Peyer's patch (tissue), 4 donors: ENCODE measurements at regions not wholly inside any gene's neighbourhood (a gene's known extent, or its start where the extent isn't known, plus 50 kb on each side); places are given as distances from the start of the nearest gene placed in this dataset.
A peak's percentile ranks its signal among the peaks of the same experiment; 100 is the strongest.

Experiments
- DNase-seq, 3 donors: peaks; one replicate each; pipeline ENCODE4 v3.0.0-alpha.2; 2017 to 2019
- H3K27ac ChIP-seq, 4 donors: fragments of 200-600 bp; sonication (generic); one replicate each; pipeline ENCODE4 v1.5.1; 2016 to 2019
- H3K27me3 ChIP-seq, 2 donors: fragments of 200-600 bp; sonication (generic); one replicate each; pipeline ENCODE4 v1.5.1; 2019
- H3K36me3 ChIP-seq, 3 donors: fragments of 200-600 bp; sonication (generic); one replicate each; pipeline ENCODE4 v1.5.1; 2016 to 2019
- H3K4me1 ChIP-seq, 4 donors: fragments of 200-600 bp; sonication (generic); one replicate each; pipeline ENCODE4 v1.5.1; 2016 to 2019
- H3K4me3 ChIP-seq, 4 donors: fragments of 200-600 bp; sonication (generic); 1 replicate in 3 of 4; 2 replicates in 1 of 4; pipeline ENCODE4 v1.5.1; 2016 to 2019; ENCODE audit warnings: mild to moderate bottlenecking in 1 of 4
- H3K9me3 ChIP-seq, 4 donors: fragments of 200-600 bp; sonication (generic); one replicate each; pipeline ENCODE4 v1.5.1; 2016 to 2019; ENCODE audit warnings: mild to moderate bottlenecking in 1 of 4
- POLR2A ChIP-seq, 2 donors: fragments of 450-650 bp; IDR thresholded peaks; one replicate each; pipeline ENCODE4 v1.5.1; 2017; ENCODE audit warnings: antibody characterized with exemption in 2 of 2, mild to moderate bottlenecking in 2 of 2, moderate library complexity in 2 of 2
- TF ChIP-seq, protein P1 (sequence below), 6 experiments: fragments of 450-650 bp in 4 of 6; fragments of 200-600 bp in 2 of 6; sonication (generic) in 1 of 6; IDR thresholded peaks; one replicate each; pipeline ENCODE4 v1.5.1; 2017 to 2019; ENCODE audit warnings: antibody characterized with exemption in 6 of 6, mild to moderate bottlenecking in 3 of 6, moderate library complexity in 1 of 6

DNA sequence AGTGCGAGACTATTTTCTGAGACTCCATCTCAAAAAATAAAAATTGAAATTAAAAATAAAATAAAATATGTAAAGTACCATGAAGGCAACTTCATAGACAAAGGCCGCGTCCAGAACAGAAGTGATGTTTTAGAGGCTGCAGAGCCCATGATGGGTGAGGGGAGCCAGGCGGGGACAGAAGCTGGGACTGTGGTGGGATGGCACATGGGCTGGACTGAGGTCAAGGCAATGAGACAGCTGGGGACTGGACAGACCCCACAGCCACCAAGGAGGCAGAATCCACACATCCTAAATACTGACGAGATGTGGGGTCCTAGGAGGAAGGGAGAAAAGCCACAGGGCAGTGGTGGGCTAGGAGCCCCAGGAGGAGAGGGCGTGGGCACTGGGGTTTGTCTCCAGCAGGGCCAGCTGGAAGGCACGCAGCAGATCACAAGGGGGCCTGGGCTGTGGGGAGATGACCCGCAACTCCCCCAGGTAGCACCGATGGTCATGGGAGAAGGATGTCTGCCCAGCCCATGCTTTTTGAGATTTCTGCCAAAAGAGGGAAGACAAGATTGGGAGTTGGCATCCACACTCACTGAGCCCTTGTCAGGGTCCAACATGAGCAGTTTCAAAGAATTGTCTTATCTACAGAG is 74.3 kb downstream of the KCNF1 start:
- Histone ChIP-seq H3K4me1 (no peaks in the 10 kb centered on the region), H3K9me3 (no peaks in the 10 kb centered on the region), H3K27ac (no peak overlapping the region), H3K27me3 (no peaks in the 10 kb centered on the region), H3K36me3 (no peaks in the 10 kb centered on the region), H3K4me3 (no peak overlapping the region)
- no peak for TF ChIP-seq POLR2A (IDR thresholded peaks at IDR 0.05)
- TF ChIP-seq, protein P1, sequence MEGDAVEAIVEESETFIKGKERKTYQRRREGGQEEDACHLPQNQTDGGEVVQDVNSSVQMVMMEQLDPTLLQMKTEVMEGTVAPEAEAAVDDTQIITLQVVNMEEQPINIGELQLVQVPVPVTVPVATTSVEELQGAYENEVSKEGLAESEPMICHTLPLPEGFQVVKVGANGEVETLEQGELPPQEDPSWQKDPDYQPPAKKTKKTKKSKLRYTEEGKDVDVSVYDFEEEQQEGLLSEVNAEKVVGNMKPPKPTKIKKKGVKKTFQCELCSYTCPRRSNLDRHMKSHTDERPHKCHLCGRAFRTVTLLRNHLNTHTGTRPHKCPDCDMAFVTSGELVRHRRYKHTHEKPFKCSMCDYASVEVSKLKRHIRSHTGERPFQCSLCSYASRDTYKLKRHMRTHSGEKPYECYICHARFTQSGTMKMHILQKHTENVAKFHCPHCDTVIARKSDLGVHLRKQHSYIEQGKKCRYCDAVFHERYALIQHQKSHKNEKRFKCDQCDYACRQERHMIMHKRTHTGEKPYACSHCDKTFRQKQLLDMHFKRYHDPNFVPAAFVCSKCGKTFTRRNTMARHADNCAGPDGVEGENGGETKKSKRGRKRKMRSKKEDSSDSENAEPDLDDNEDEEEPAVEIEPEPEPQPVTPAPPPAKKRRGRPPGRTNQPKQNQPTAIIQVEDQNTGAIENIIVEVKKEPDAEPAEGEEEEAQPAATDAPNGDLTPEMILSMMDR (IDR thresholded peaks at IDR 0.05): no peak
- DNase-seq: peak in 1 of 3 donors; percentile 37

- DNase-seq: peak in 1 of 3 donors; percentile 13
- H3K9me3 ChIP-seq: no peaks in the 10 kb centered on the region
- no peaks in the 10 kb centered on the region for H3K4me1 ChIP-seq
- no peak overlapping the region for H3K4me3 ChIP-seq
- TF ChIP-seq, protein P1 (IDR thresholded peaks at IDR 0.05): no peak
- TF ChIP-seq POLR2A (IDR thresholded peaks at IDR 0.05): no peak
- H3K27ac ChIP-seq: no peak overlapping the region
- no peaks in the 10 kb centered on the region for H3K27me3 ChIP-seq
- no peaks in the 10 kb centered on the region for H3K36me3 ChIP-seq
Measured at GRCh38 chr2:10987439-10987838, 75.7 kb downstream of the KCNF1 start.

DNA sequence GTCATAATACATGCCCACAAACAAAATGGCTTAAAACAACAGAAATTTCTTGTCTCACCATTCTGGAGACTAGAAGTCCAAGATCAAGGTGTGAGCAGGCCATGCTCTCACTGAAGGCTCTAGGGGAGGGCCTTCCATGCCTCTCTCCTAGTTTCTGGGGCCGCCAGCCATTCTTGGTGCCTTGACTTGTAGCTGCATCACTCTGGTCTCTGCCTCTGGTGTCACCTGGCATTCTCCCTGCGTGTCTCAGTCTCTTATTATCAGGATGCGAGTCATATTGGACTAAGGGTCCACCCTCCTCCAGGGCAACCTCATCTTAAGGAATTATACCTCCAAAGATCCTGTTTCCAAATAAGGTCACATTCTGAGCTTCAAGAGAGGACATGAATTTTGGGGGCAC is 76.1 kb downstream of the KCNF1 start:
- no peaks in the 10 kb centered on the region for H3K36me3 ChIP-seq
- TF ChIP-seq, protein P1 (IDR thresholded peaks at IDR 0.05): no peak
- DNase-seq: peak in 1 of 3 donors; percentile 14
- no peaks in the 10 kb centered on the region for H3K27me3 ChIP-seq
- H3K4me1 ChIP-seq: no peaks in the 10 kb centered on the region
- H3K4me3 ChIP-seq: no peak overlapping the region
- no peak overlapping the region for H3K27ac ChIP-seq
- no peaks in the 10 kb centered on the region for H3K9me3 ChIP-seq

DNA sequence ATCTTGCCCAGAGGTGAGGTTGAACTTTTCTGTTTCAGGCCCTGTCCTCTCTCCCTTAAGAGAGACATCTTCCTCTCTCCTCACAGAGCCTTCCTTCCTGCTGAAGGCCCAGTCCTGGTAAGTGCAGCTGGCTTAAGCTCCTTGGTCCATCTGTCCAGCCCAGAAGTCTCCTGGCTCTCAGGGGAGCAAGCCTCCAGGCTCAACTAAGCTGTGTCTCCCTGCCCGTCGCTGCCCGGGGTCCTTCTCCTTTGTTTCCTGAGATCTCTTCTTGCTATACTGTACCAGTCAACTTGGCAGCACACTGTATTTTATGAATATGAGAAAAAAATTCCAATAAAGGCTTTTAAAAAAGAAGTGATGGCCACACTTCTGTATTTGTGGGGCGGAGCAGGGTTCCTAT is 77.4 kb downstream of the KCNF1 start:
- H3K36me3 ChIP-seq: no peaks in the 10 kb centered on the region
- no peak for TF ChIP-seq POLR2A (IDR thresholded peaks at IDR 0.05)
- TF ChIP-seq, protein P1 (IDR thresholded peaks at IDR 0.05): no peak
- H3K4me1 ChIP-seq: no peaks in the 10 kb centered on the region
- H3K4me3 ChIP-seq: no peak overlapping the region
- no peak overlapping the region for H3K27ac ChIP-seq
- peak in 1 of 3 donors; percentile 7 for DNase-seq
- no peaks in the 10 kb centered on the region for H3K27me3 ChIP-seq
- no peaks in the 10 kb centered on the region for H3K9me3 ChIP-seq

GRCh38 chr2:10989782-10990181 is 78.0 kb downstream of the KCNF1 start:
- no peak for DNase-seq
- H3K27me3 ChIP-seq: no peaks in the 10 kb centered on the region
- no peaks in the 10 kb centered on the region for H3K4me1 ChIP-seq
- H3K27ac ChIP-seq: no peak overlapping the region
- no peaks in the 10 kb centered on the region for H3K36me3 ChIP-seq
- no peaks in the 10 kb centered on the region for H3K9me3 ChIP-seq
- no peak overlapping the region for H3K4me3 ChIP-seq
- no peak for TF ChIP-seq POLR2A (IDR thresholded peaks at IDR 0.05)
- TF ChIP-seq, protein P1 (IDR thresholded peaks at IDR 0.05): no peak
